ENCODE measurements at regions not wholly inside any gene's neighbourhood (a gene's known extent, or its start where the extent isn't known, plus 50 kb on each side); places are given as distances from the start of the nearest gene placed in this dataset.
A peak's percentile ranks its signal among the peaks of the same experiment; 100 is the strongest.

GRCh38 chr2:142234741-142235140, 103.9 kb upstream of the LRP1B start:
- CTCF ChIA-PET (ENCODE audit: partially characterized antibody), result no interaction called here
- H4K8ac ChIP-seq (ENCODE audit: extremely low read depth, insufficient read depth, low read length), result no peak overlapping the region
- no peaks in the 10 kb centered on the region for H3K36me3 ChIP-seq (ENCODE audit: control insufficient read depth in 2 of 4, insufficient read depth in 4 of 4, low read length in 3 of 4)

More at GRCh38 chr2:142234741-142235140, 103.9 kb upstream of the LRP1B start:
- Histone ChIP-seq H2BK120ac (replicated peaks; ENCODE audit: low read depth, low read length) (no peak overlapping the region), H3K9ac (replicated peaks in 1 of 4; ENCODE audit: extremely low read depth in 1 of 4, low read depth in 3 of 4, low read length in 3 of 4) (no peak overlapping the region), H2BK12ac (ENCODE audit: low read depth, low read length) (no peak overlapping the region), H3K9me3 (ENCODE audit: insufficient read depth in 2 of 2, low read depth in 1 of 2, low read length in 1 of 2) (no peaks in the 10 kb centered on the region), H2BK15ac (ENCODE audit: low read length) (no peak overlapping the region), H3K27ac (ENCODE audit: low read depth, low read length) (no peak overlapping the region), H3K79me2 (ENCODE audit: control insufficient read depth in 1 of 2, insufficient read depth in 2 of 2, low read length in 2 of 2) (no peaks in the 10 kb centered on the region), H4K91ac (replicated peaks; ENCODE audit: insufficient read length, low read length) (no peak overlapping the region), H3K79me1 (ENCODE audit: low read depth, low read length) (no peaks in the 10 kb centered on the region), H3K18ac (ENCODE audit: extremely low read depth, low read length) (no peak overlapping the region), H3K4ac (replicated peaks; ENCODE audit: insufficient read length, low read depth, low read length) (no peak overlapping the region), H3K14ac (ENCODE audit: insufficient read length) (no peak overlapping the region), H4K5ac (ENCODE audit: insufficient read length, low read depth, low read length) (no peak overlapping the region), H4K20me1 (replicated peaks in 1 of 2; ENCODE audit: control insufficient read depth in 1 of 2, insufficient read depth in 2 of 2, low read length in 2 of 2) (no peaks in the 10 kb centered on the region), H3K23me2 (ENCODE audit: low read depth, low read length) (no peaks in the 10 kb centered on the region), H3K4me2 (ENCODE audit: insufficient read depth in 1 of 2, low read depth in 2 of 2, low read length in 2 of 2) (no peak overlapping the region), H3K4me1 (replicated peaks in 1 of 4; ENCODE audit: control insufficient read depth in 3 of 4, insufficient read depth in 4 of 4, low read length in 3 of 4) (no peaks in the 10 kb centered on the region; a peak in 1 of 7 replicates), H2AFZ (ENCODE audit: low read length) (peak overlapping the region; percentile 71; the same call in 1 of the 2 replicates), H3K27me3 (replicated peaks in 1 of 4; ENCODE audit: control insufficient read depth in 3 of 4, extremely low read depth in 1 of 4, insufficient read depth in 3 of 4, low read length in 3 of 4) (no peaks in the 10 kb centered on the region), H3K4me3 (ENCODE audit: extremely low read depth in 1 of 4, insufficient read depth in 2 of 4, low read depth in 3 of 4, low read length in 4 of 4) (no peak overlapping the region), H2BK20ac (ENCODE audit: low read length) (no peak overlapping the region), H2AK5ac (ENCODE audit: low read depth, low read length) (no peak overlapping the region), H3K56ac (replicated peaks; ENCODE audit: insufficient read length, low read depth, low read length) (no peak overlapping the region), H3K23ac (ENCODE audit: insufficient read length) (no peak overlapping the region), H2BK5ac (ENCODE audit: low read depth, low read length) (no peak overlapping the region)
- WGBS, 2 experiments (ENCODE audit: extremely low coverage in 1 of 2, insufficient coverage in 1 of 2, insufficient read length in 1 of 2, insufficient replicate concordance in 2 of 2, low coverage in 1 of 2, low lambda C conversion rate in 2 of 2, missing lambda C conversion rate in 1 of 2), result 95% methylated on average over 3 of the region's 3 CpGs; no CpG with 5 or more reads in 1 of the 2 experiments
- no peak for FAIRE-seq
- no peak for TF ChIP-seq NANOG (IDR thresholded peaks at IDR 0.05; ENCODE audit: insufficient read depth, low read depth, low read length, poor library complexity, severe bottlenecking)
- TF ChIP-seq KDM4A (IDR thresholded peaks at IDR 0.05; ENCODE audit: low read depth, low read length, severe bottlenecking), result no peak
- POLR2A ChIA-PET (ENCODE audit: partially characterized antibody), result no interaction called here
- no peak for DNase-seq (ENCODE audit: low read depth in 1 of 2, low spot score in 2 of 2)

All from H1 (cell line).